Esophagus squamous epithelium (tissue), 4 donors: ENCODE measurements at regions not wholly inside any gene's neighbourhood (a gene's known extent, or its start where the extent isn't known, plus 50 kb on each side); places are given as distances from the start of the nearest gene placed in this dataset.

Source experiments
- CTCF ChIP-seq, 6 experiments: fragments of 450-650 bp in 4 of 6; fragments of 200-600 bp in 2 of 6; sonication (generic) in 2 of 6; IDR thresholded peaks; one replicate each; pipeline ENCODE4 v1.5.1; 2016 to 2019; ENCODE audit warnings: antibody characterized with exemption in 6 of 6, mild to moderate bottlenecking in 4 of 6, moderate library complexity in 4 of 6
- POLR2A ChIP-seq, 4 donors: fragments of 450-650 bp; IDR thresholded peaks; one replicate each; pipeline ENCODE4 v1.6.1; 2017; ENCODE audit warnings: antibody characterized with exemption in 4 of 4, mild to moderate bottlenecking in 4 of 4, moderate library complexity in 3 of 4

DNA sequence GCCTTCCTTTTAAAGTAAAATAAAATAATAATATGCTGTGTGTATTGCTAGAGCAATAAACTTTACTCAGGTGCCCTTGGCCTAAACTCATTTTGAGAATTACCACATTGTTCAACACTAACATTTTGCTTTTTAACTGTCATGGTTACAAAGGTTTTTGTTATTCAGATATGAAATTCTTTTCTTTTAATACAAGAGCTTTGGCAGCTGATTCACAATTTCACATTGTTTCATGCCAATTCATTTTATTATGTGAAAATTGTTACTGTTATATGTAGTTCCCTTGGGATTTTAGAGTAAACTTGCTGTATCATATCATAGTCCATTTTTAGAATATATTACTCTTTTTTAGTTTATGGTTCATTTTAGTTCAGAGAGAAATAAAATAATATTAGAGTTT lies 65.8 kb upstream of the ZNF804A start:
- TF ChIP-seq CTCF (IDR thresholded peaks at IDR 0.05) (no peak), POLR2A (IDR thresholded peaks at IDR 0.05) (no peak)
